SK-N-MC (cell line): ENCODE measurements at regions not wholly inside any gene's neighbourhood (a gene's known extent, or its start where the extent isn't known, plus 50 kb on each side); places are given as distances from the start of the nearest gene placed in this dataset.
"Not testable (repeated sequence)": the region's sequence is repeated elsewhere in the genome, so short reads cannot be mapped to it uniquely, and the experiment has no call there.

ENCODE experiments used
- DNase-seq: peaks from one replicate; pipeline ENCODE4 v3.0.0-alpha.2; 2011; ENCODE audit warnings: low read depth, low spot score
- H3K27ac ChIP-seq: fragments of 200-600 bp; sonication (generic); 2 replicates; pipeline ENCODE4 v1.5.1; 2016; ENCODE audit warnings: mixed run types
- H3K36me3 ChIP-seq: fragments of 200-600 bp; sonication (generic); 2 replicates; pipeline ENCODE4 v1.6.1; 2017; ENCODE audit warnings: antibody characterized with exemption, low read length, mixed read lengths; ENCODE audit not compliant: insufficient read depth
- H3K4me3 ChIP-seq: fragments of 200-600 bp; sonication (generic); 2 replicates; pipeline ENCODE4 v1.5.1; 2016
- H3K9ac ChIP-seq: fragments of 200-600 bp; sonication (generic); 2 replicates; pipeline ENCODE4 v1.8.0; 2017; ENCODE audit warnings: mixed run types, mixed read lengths; ENCODE audit not compliant: insufficient read length
- H3K9me3 ChIP-seq: fragments of 200-600 bp; sonication (generic); 2 replicates; pipeline ENCODE4 v1.6.1; 2017; ENCODE audit warnings: low read depth, mild to moderate bottlenecking, antibody characterized with exemption, low read length, moderate library complexity, mixed read lengths
- EZH2 ChIP-seq: fragments of 200-600 bp; sonication (generic); IDR thresholded peaks from one replicate; pipeline ENCODE4 v1.6.1; 2017; ENCODE audit warnings: antibody characterized with exemption
- FOXP2 ChIP-seq: optimal IDR thresholded peaks from 2 replicates; pipeline ENCODE3; 2011; ENCODE audit warnings: mild to moderate bottlenecking, moderate library complexity; ENCODE audit not compliant: insufficient read depth; ENCODE audit errors: extremely low read length, control extremely low read depth
- POLR2AphosphoS5 ChIP-seq: IDR thresholded peaks from 2 replicates; pipeline ENCODE4 v1.6.1; 2012; ENCODE audit warnings: mild to moderate bottlenecking, low read depth, low read length, borderline replicate concordance

GRCh38 chr1:68703921-68704354, 207.1 kb upstream of the DEPDC1 start:
- Histone ChIP-seq H3K36me3 (no peaks in the 10 kb centered on the region), H3K4me3 (no peak overlapping the region), H3K9ac (no peak overlapping the region), H3K27ac (no peak overlapping the region), H3K9me3 (no peaks in the 10 kb centered on the region)
- no peak for DNase-seq
- no peak for TF ChIP-seq EZH2
- no peak for TF ChIP-seq FOXP2
- TF ChIP-seq POLR2AphosphoS5, result no peak

GRCh38 chr1:68704800-68705443, 208.0 kb upstream of the DEPDC1 start:
- no peak overlapping the region for H3K9ac ChIP-seq
- no peak overlapping the region for H3K27ac ChIP-seq
- no peak for TF ChIP-seq FOXP2
- no peak for TF ChIP-seq POLR2AphosphoS5
- no peak for TF ChIP-seq EZH2
- H3K4me3 ChIP-seq, result no peak overlapping the region
- H3K36me3 ChIP-seq, result no peaks in the 10 kb centered on the region
- no peaks in the 10 kb centered on the region for H3K9me3 ChIP-seq
- DNase-seq, result no peak

GRCh38 chr1:68705466-68705865, 208.6 kb upstream of the DEPDC1 start:
- H3K9me3 ChIP-seq, result no peaks in the 10 kb centered on the region
- no peak overlapping the region for H3K9ac ChIP-seq
- no peak overlapping the region for H3K4me3 ChIP-seq
- no peak for DNase-seq
- H3K36me3 ChIP-seq, result no peaks in the 10 kb centered on the region
- no peak for TF ChIP-seq POLR2AphosphoS5
- TF ChIP-seq FOXP2, result no peak
- TF ChIP-seq EZH2, result no peak
- no peak overlapping the region for H3K27ac ChIP-seq

GRCh38 chr1:68706639-68707317, 209.9 kb upstream of the DEPDC1 start:
- TF ChIP-seq EZH2 (no peak), POLR2AphosphoS5 (no peak), FOXP2 (no peak)
- no peak overlapping the region for H3K9ac ChIP-seq

GRCh38 chr1:68717330-68717729, 220.4 kb upstream of the DEPDC1 start:
- TF ChIP-seq FOXP2 (no peak), EZH2 (no peak)
- H3K27ac ChIP-seq, result no peak overlapping the region
- H3K9ac ChIP-seq, result no peak overlapping the region
- H3K9me3 ChIP-seq, result no peaks in the 10 kb centered on the region
- DNase-seq, result no peak
- no peaks in the 10 kb centered on the region for H3K36me3 ChIP-seq
- no peak overlapping the region for H3K4me3 ChIP-seq

More at GRCh38 chr1:68706639-68707317, 209.9 kb upstream of the DEPDC1 start:
- Histone ChIP-seq H3K4me3 (no peak overlapping the region), H3K9me3 (no peaks in the 10 kb centered on the region), H3K27ac (no peak overlapping the region), H3K36me3 (no peaks in the 10 kb centered on the region)
- DNase-seq, result no peak

- TF ChIP-seq FOXP2, result no peak
- TF ChIP-seq EZH2, result no peak
- TF ChIP-seq POLR2AphosphoS5, result no peak
- H3K9ac ChIP-seq, result no peak overlapping the region
These were observed 223.6 kb upstream of the DEPDC1 start for GRCh38 chr1:68720476-68720875.

GRCh38 chr1:68723791-68724190, 226.9 kb upstream of the DEPDC1 start:
- TF ChIP-seq FOXP2, result no peak
- no peak for TF ChIP-seq EZH2
- TF ChIP-seq POLR2AphosphoS5, result no peak
- Histone ChIP-seq H3K4me3 (no peak overlapping the region), H3K9ac (no peak overlapping the region), H3K27ac (no peak overlapping the region), H3K36me3 (no peaks in the 10 kb centered on the region), H3K9me3 (no peaks in the 10 kb centered on the region)
- DNase-seq, result no peak

More at GRCh38 chr1:68720476-68720875, 223.6 kb upstream of the DEPDC1 start:
- Histone ChIP-seq H3K4me3 (no peak overlapping the region), H3K27ac (no peak overlapping the region), H3K36me3 (no peaks in the 10 kb centered on the region), H3K9me3 (no peaks in the 10 kb centered on the region)
- no peak for DNase-seq

GRCh38 chr1:68725001-68725752, 228.3 kb upstream of the DEPDC1 start:
- Histone ChIP-seq H3K36me3 (no peaks in the 10 kb centered on the region), H3K9ac (no peak overlapping the region), H3K27ac (no peak overlapping the region), H3K4me3 (no peak overlapping the region), H3K9me3 (no peaks in the 10 kb centered on the region)
- TF ChIP-seq FOXP2 (no peak), EZH2 (no peak), POLR2AphosphoS5 (no peak)
- DNase-seq, result no peak

- H3K4me3 ChIP-seq, H3K36me3 ChIP-seq, H3K9ac ChIP-seq, DNase-seq, H3K27ac ChIP-seq, H3K9me3 ChIP-seq: not testable (repeated sequence)
These were observed 242.6 kb upstream of the DEPDC1 start for GRCh38 chr1:68739486-68739885.
